Ascending aorta (tissue), 2 donors: ENCODE measurements at regions not wholly inside any gene's neighbourhood (a gene's known extent, or its start where the extent isn't known, plus 50 kb on each side); places are given as distances from the start of the nearest gene placed in this dataset.

Experiments
- DNase-seq, 2 donors: peaks; one replicate each; pipeline ENCODE4 v3.0.0-alpha.2; 2019; ENCODE audit warnings: low spot score in 2 of 2
- H3K27ac ChIP-seq, 2 donors: fragments of 200-600 bp; sonication (generic); one replicate each; pipeline ENCODE4 v1.5.1; 2016 to 2017; ENCODE audit warnings: mild to moderate bottlenecking in 1 of 2
- H3K27me3 ChIP-seq: fragments of 200-600 bp; sonication (generic); one replicate; pipeline ENCODE4 v1.5.1; 2017
- H3K36me3 ChIP-seq, 2 donors: fragments of 200-600 bp; sonication (generic); one replicate each; pipeline ENCODE4 v1.5.1; 2016
- H3K4me1 ChIP-seq, 2 donors: fragments of 200-600 bp; sonication (generic); one replicate each; pipeline ENCODE4 v1.5.1; 2016 to 2017; ENCODE audit warnings: mild to moderate bottlenecking in 1 of 2
- H3K4me3 ChIP-seq, 2 donors: fragments of 200-600 bp; sonication (generic); one replicate each; pipeline ENCODE4 v1.5.1; 2016 to 2017; ENCODE audit warnings: mild to moderate bottlenecking in 1 of 2
- H3K9me3 ChIP-seq, 2 donors: fragments of 200-600 bp; sonication (generic); one replicate each; pipeline ENCODE4 v1.5.1; 2016
- CTCF ChIP-seq, 3 experiments: fragments of 200-600 bp in 2 of 3; fragments of 450-650 bp in 1 of 3; sonication (generic) in 2 of 3; IDR thresholded peaks; one replicate each; pipeline ENCODE4 v1.5.1; 2016 to 2019; ENCODE audit warnings: antibody characterized with exemption in 3 of 3, mild to moderate bottlenecking in 1 of 3, moderate library complexity in 1 of 3
- intact Hi-C: fragments of 100-400 bp; cut with DNase I; formaldehyde crosslinking; loops from one replicate; pipeline ENCODE4 v1.15.1; 2023

GRCh38 chr3:74067296-74067695 lies 442.6 kb upstream of the PDZRN3 start:
- no peaks in the 10 kb centered on the region for H3K9me3 ChIP-seq
- no peaks in the 10 kb centered on the region for H3K27me3 ChIP-seq
- H3K4me1 ChIP-seq = no peaks in the 10 kb centered on the region
- no peak overlapping the region for H3K4me3 ChIP-seq
- no peaks in the 10 kb centered on the region for H3K36me3 ChIP-seq
- intact Hi-C loops = no loop called here
- no peak for TF ChIP-seq CTCF (IDR thresholded peaks at IDR 0.05)
- no peak overlapping the region for H3K27ac ChIP-seq
- no peak for DNase-seq

GRCh38 chr3:74066456-74066855 lies 441.7 kb upstream of the PDZRN3 start:
- no peaks in the 10 kb centered on the region for H3K9me3 ChIP-seq
- no peak overlapping the region for H3K4me3 ChIP-seq
- H3K4me1 ChIP-seq = no peaks in the 10 kb centered on the region
- TF ChIP-seq CTCF (IDR thresholded peaks at IDR 0.05) = no peak
- H3K36me3 ChIP-seq = no peaks in the 10 kb centered on the region
- no peaks in the 10 kb centered on the region for H3K27me3 ChIP-seq
- H3K27ac ChIP-seq = no peak overlapping the region
- intact Hi-C loops = no loop called here
- no peak for DNase-seq

GRCh38 chr3:74059923-74060600 lies 435.3 kb upstream of the PDZRN3 start:
- Histone ChIP-seq H3K9me3 (no peaks in the 10 kb centered on the region), H3K27me3 (no peaks in the 10 kb centered on the region), H3K4me3 (no peak overlapping the region), H3K27ac (no peak overlapping the region), H3K36me3 (no peaks in the 10 kb centered on the region), H3K4me1 (no peaks in the 10 kb centered on the region)
- no peak for TF ChIP-seq CTCF (IDR thresholded peaks at IDR 0.05)
- DNase-seq = no peak
- intact Hi-C loops = no loop called here

GRCh38 chr3:74059301-74059922 lies 434.7 kb upstream of the PDZRN3 start:
- intact Hi-C loops = no loop called here
- Histone ChIP-seq H3K27me3 (no peaks in the 10 kb centered on the region), H3K36me3 (no peaks in the 10 kb centered on the region), H3K4me1 (no peaks in the 10 kb centered on the region), H3K27ac (no peak overlapping the region), H3K4me3 (no peak overlapping the region), H3K9me3 (no peaks in the 10 kb centered on the region)
- no peak for TF ChIP-seq CTCF (IDR thresholded peaks at IDR 0.05)
- no peak for DNase-seq

- TF ChIP-seq CTCF (IDR thresholded peaks at IDR 0.05) = no peak
- intact Hi-C loops = no loop called here
- H3K27ac ChIP-seq = no peak overlapping the region
- no peaks in the 10 kb centered on the region for H3K4me1 ChIP-seq
- no peaks in the 10 kb centered on the region for H3K27me3 ChIP-seq
- H3K36me3 ChIP-seq = no peaks in the 10 kb centered on the region
- no peak for DNase-seq
- no peak overlapping the region for H3K4me3 ChIP-seq
- H3K9me3 ChIP-seq = no peaks in the 10 kb centered on the region
Measured at GRCh38 chr3:74057169-74057568, 432.4 kb upstream of the PDZRN3 start.
